ENCODE measurements at regions not wholly inside any gene's neighbourhood (a gene's known extent, or its start where the extent isn't known, plus 50 kb on each side); places are given as distances from the start of the nearest gene placed in this dataset.

- TF ChIP-seq TCF15 (CRISPR knock-in tag; IDR thresholded peaks at IDR 0.05) (no peak), HNRNPK (IDR thresholded peaks at IDR 0.05; ENCODE audit: low read depth, low read length, poor library complexity, severe bottlenecking) (no peak)
These were observed 809.3 kb downstream of the C4orf33 start (continued) for GRCh38 chr4:129905256-129905655.

GRCh38 chr4:129908117-129908516 lies 812.2 kb downstream of the C4orf33 start:
- WGBS (ENCODE audit: insufficient coverage, low coverage, missing lambda C conversion rate): 0% methylated on average over 4 of the region's 4 CpGs
- Histone ChIP-seq H3K4me1 (replicated peaks in 1 of 2; ENCODE audit: control insufficient read depth in 2 of 2, insufficient read depth in 2 of 2, low read length in 2 of 2) (no peaks in the 10 kb centered on the region), H3K4me2 (ENCODE audit: insufficient read depth, low read length) (no peak overlapping the region), H3K9me3 (replicated peaks; ENCODE audit: control insufficient read depth, insufficient read depth, low read depth, low read length) (no peaks in the 10 kb centered on the region), H3K9me1 (ENCODE audit: control insufficient read depth, insufficient read depth, low read length) (no peaks in the 10 kb centered on the region), H3K79me2 (ENCODE audit: control insufficient read depth, insufficient read depth, low read length) (no peaks in the 10 kb centered on the region), H3K9ac (ENCODE audit: insufficient read depth in 1 of 2, low read depth in 2 of 2, low read length in 2 of 2) (no peak overlapping the region), H3K36me3 (ENCODE audit: control insufficient read depth, insufficient read depth, low read length) (no peaks in the 10 kb centered on the region), H3K27me3 (ENCODE audit: control insufficient read depth in 2 of 2, insufficient read depth in 2 of 2, low read length in 2 of 2) (no peaks in the 10 kb centered on the region), H4K20me1 (replicated peaks; ENCODE audit: control insufficient read depth, insufficient read depth, low read length) (no peaks in the 10 kb centered on the region), H2AFZ (ENCODE audit: low read depth, low read length) (no peak overlapping the region), H3K4me3 (no peak overlapping the region), H3K27ac (ENCODE audit: extremely low read depth, low read depth, low read length) (no peak overlapping the region)
- intact Hi-C loops (cut with micrococcal nuclease) (no loop called here), in situ Hi-C loops (cut with MboI) (no loop called here)
- TF ChIP-seq CEBPB (tag; IDR thresholded peaks at IDR 0.05) (no peak), ZNF584 (CRISPR knock-in tag; IDR thresholded peaks at IDR 0.05; ENCODE audit: low read depth) (no peak), NR2C2 (CRISPR knock-in tag; IDR thresholded peaks at IDR 0.05) (no peak), NR2C2 (tag; IDR thresholded peaks at IDR 0.05) (no peak), SUPT5H (IDR thresholded peaks at IDR 0.05) (no peak), SNIP1 (IDR thresholded peaks at IDR 0.05; ENCODE audit: low read depth) (no peak), PHF8 (IDR thresholded peaks at IDR 0.05; ENCODE audit: borderline replicate concordance, low read length) (no peak), ETV6 (IDR thresholded peaks at IDR 0.05; ENCODE audit: borderline replicate concordance in 1 of 2, low read depth in 2 of 2, low read length in 1 of 2) (no peak), ETV6 (CRISPR knock-in tag; IDR thresholded peaks at IDR 0.05; ENCODE audit: borderline replicate concordance) (no peak), ZNF3 (CRISPR knock-in tag; IDR thresholded peaks at IDR 0.05) (no peak), JUNB (CRISPR knock-in tag; conservative IDR thresholded peaks at IDR 0.05) (no peak), ZNF12 (CRISPR knock-in tag; IDR thresholded peaks at IDR 0.05) (no peak), ZNF740 (CRISPR knock-in tag; IDR thresholded peaks at IDR 0.05) (no peak), ZNF740 (tag; IDR thresholded peaks at IDR 0.05) (no peak), TGIF2 (CRISPR knock-in tag; IDR thresholded peaks at IDR 0.05) (no peak), XRCC3 (IDR thresholded peaks at IDR 0.05) (no peak), KAT7 (CRISPR knock-in tag; IDR thresholded peaks at IDR 0.05; ENCODE audit: borderline replicate concordance) (no peak)
- ChIA-PET POLR2A (no interaction called here), CTCF (ENCODE audit: low intra/inter-chr PET ratio) (no interaction called here)
- FAIRE-seq (no peak), DNase-seq (ENCODE audit: extremely low read depth in 1 of 4, low spot score in 3 of 4) (no peak), ATAC-seq (no peak)
- no TSS peak for BruUV-seq (replicated peaks)
